ENCODE measurements at regions not wholly inside any gene's neighbourhood (a gene's known extent, or its start where the extent isn't known, plus 50 kb on each side); places are given as distances from the start of the nearest gene placed in this dataset.

DNA sequence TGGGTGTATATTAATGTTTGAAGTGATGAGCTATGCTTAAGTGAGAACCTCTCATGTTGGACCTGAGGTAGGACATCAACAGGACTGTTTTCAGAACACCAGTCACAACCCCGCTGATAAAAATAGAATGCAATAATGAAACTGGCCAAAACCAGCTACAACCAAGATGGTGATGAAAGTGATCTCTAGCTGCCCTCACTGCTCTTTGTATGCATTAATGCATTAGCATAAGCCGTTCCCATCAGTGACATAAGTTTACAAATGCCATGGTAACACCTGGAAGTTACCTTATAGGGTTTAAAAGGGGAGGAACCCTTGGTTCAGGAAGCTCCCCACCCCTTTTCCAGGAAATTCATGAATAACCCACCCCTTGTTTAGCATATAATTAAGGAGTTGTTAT is 672.5 kb upstream of the EEF2KMT start:
- Histone ChIP-seq H3K4me1 (ENCODE audit: control insufficient read depth in 1 of 2, insufficient read depth in 2 of 2, low read length in 2 of 2) (no peaks in the 10 kb centered on the region), H3K36me3 (ENCODE audit: control insufficient read depth in 1 of 2, insufficient read depth in 2 of 2, low read length in 2 of 2) (no peaks in the 10 kb centered on the region), H3K27ac (ENCODE audit: low read depth, low read length) (no peak overlapping the region), H3K9me2 (ENCODE audit: insufficient read depth) (no peaks in the 10 kb centered on the region), H4K20me1 (ENCODE audit: insufficient read depth) (no peaks in the 10 kb centered on the region), H3K4me3 (replicated peaks in 1 of 2; ENCODE audit: low read depth in 1 of 2, low read length in 2 of 2) (no peak overlapping the region), H3K27me3 (ENCODE audit: insufficient read depth, low read length) (no peaks in the 10 kb centered on the region), H3K9me3 (ENCODE audit: control insufficient read depth in 1 of 2, insufficient read depth in 1 of 2, low read depth in 1 of 2, low read length in 2 of 2) (no peaks in the 10 kb centered on the region; a peak in 1 of 4 replicates), H3K79me2 (ENCODE audit: insufficient read depth, low read length) (no peaks in the 10 kb centered on the region), H3K9ac (ENCODE audit: low read length) (no peak overlapping the region), H2AFZ (ENCODE audit: low read depth, low read length, poor library complexity, severe bottlenecking) (no peak overlapping the region), H3K4me2 (ENCODE audit: low read length) (no peak overlapping the region)
- no TSS peak for BruUV-seq (replicated peaks)
- ChIA-PET CTCF (no interaction called here), RAD21 (ENCODE audit: low non-redundant PET in 1 of 2, low total read pairs in 2 of 2, uncharacterized antibody in 2 of 2, unreplicated experiment in 2 of 2) (no interaction called here), POLR2A (no interaction called here)
- DNase-seq (ENCODE audit: low read depth, low spot score) (no peak), ATAC-seq (no peak)
- TF ChIP-seq JUND (IDR thresholded peaks at IDR 0.05), result no peak
- no peak for TF ChIP-seq SIN3A (IDR thresholded peaks at IDR 0.05; ENCODE audit: low read depth)
- TF ChIP-seq ELF1 (IDR thresholded peaks at IDR 0.05; ENCODE audit: borderline replicate concordance, low read depth), result no peak
- no peak for TF ChIP-seq SRF (IDR thresholded peaks at IDR 0.05; ENCODE audit: low read depth)
- TF ChIP-seq, protein P1, sequence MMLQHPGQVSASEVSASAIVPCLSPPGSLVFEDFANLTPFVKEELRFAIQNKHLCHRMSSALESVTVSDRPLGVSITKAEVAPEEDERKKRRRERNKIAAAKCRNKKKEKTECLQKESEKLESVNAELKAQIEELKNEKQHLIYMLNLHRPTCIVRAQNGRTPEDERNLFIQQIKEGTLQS (IDR thresholded peaks at IDR 0.05), result no peak
- no peak for TF ChIP-seq RAD21 (IDR thresholded peaks at IDR 0.05; ENCODE audit: low read depth)
- TF ChIP-seq ZBTB33 (IDR thresholded peaks at IDR 0.05; ENCODE audit: extremely low read depth, insufficient replicate concordance, low read length), result no peak
- no peak for TF ChIP-seq EZH2phosphoT487 (IDR thresholded peaks at IDR 0.05; ENCODE audit: borderline replicate concordance)
- no peak for TF ChIP-seq CTCF (IDR thresholded peaks at IDR 0.05 in 2 of 3, conservative IDR thresholded peaks at IDR 0.05 in 1 of 3; ENCODE audit: borderline replicate concordance in 1 of 3, insufficient read depth in 1 of 3, low read depth in 2 of 3, low read length in 2 of 3)
- no peak for TF ChIP-seq EGR1 (IDR thresholded peaks at IDR 0.05; ENCODE audit: low read depth)
- no peak for TF ChIP-seq SP1 (IDR thresholded peaks at IDR 0.05; ENCODE audit: low read depth)
- TF ChIP-seq, protein P2, sequence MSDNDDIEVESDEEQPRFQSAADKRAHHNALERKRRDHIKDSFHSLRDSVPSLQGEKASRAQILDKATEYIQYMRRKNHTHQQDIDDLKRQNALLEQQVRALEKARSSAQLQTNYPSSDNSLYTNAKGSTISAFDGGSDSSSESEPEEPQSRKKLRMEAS (IDR thresholded peaks at IDR 0.05), result no peak
- TF ChIP-seq CBX3 (IDR thresholded peaks at IDR 0.05; ENCODE audit: low read depth), result no peak
- no peak for TF ChIP-seq ZNF274 (IDR thresholded peaks at IDR 0.05; ENCODE audit: low read depth, low read length)
- no peak for TF ChIP-seq FOSL1 (IDR thresholded peaks at IDR 0.05; ENCODE audit: low read depth)
- no peak for TF ChIP-seq YY1 (IDR thresholded peaks at IDR 0.05; ENCODE audit: extremely low read depth, insufficient replicate concordance, low read depth, low read length)
- TF ChIP-seq TCF7L2 (IDR thresholded peaks at IDR 0.05; ENCODE audit: borderline replicate concordance, extremely low read depth, insufficient read depth, insufficient read length), result no peak
- TF ChIP-seq CEBPB (IDR thresholded peaks at IDR 0.05; ENCODE audit: low read depth), result no peak
- TF ChIP-seq POLR2A (IDR thresholded peaks at IDR 0.05; ENCODE audit: borderline replicate concordance, extremely low read depth, insufficient read depth, insufficient read length), result no peak
- intact Hi-C loops (cut with micrococcal nuclease), result no loop called here
